ENCODE measurements at regions not wholly inside any gene's neighbourhood (a gene's known extent, or its start where the extent isn't known, plus 50 kb on each side); places are given as distances from the start of the nearest gene placed in this dataset.
A peak's percentile ranks its signal among the peaks of the same experiment; 100 is the strongest.

DNA sequence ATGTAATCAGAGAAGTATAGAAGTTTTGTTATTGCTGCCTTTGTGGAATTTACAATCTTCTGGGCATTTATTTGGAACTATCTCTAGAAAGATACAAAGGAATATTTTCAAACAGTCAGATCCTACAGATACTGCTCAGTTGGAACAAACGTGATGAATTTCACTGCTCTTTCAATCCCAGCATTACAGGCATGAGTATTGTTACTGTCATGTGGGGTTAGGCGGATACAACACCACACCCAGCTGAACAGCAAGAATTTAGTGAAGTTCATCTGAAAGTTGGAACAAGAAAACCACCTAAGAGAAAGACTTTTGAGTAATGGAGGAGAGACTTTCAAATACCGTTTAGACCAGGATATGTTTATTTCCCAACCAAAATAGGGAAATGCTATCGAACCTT lies 123.3 kb upstream of the PLXNC1 start:
- Mint-ChIP-seq H3K4me1 (ENCODE audit: low read depth in 2 of 2) (no peaks in the 10 kb centered on the region), H3K27ac (no peak overlapping the region), H3K4me3 (no peak overlapping the region), H3K27me3 (peaks cover 20 to 58% of the 10 kb centered on the region in 2 donors), H3K9me3 (peaks cover 5 to 10% of the 10 kb centered on the region in 2 donors), H3K36me3 (ENCODE audit: insufficient read depth) (no peaks in the 10 kb centered on the region)
- ATAC-seq (replicated peaks) (no peak), DNase-seq (no peak)

DNA sequence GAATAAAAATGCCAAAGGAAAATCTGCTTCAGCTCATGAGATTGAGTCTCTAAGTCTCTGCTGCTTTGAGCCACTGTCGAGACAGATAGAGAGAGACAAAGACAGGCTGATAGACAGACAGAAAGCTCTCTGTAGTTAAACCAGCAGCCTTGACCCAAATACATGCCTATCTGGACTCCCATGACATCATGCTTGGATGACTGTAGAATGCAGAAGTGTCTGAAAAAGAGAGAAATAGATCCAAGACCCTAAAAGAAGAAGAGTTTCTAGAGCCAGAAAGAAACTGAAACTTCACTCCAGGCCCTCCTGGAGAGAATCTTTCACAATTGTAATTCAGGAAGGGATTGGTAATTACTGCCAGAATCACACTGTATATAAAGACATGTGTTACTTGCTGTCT lies 122.6 kb upstream of the PLXNC1 start:
- peaks cover 0 to 2% of the 10 kb centered on the region in 2 donors for H3K4me1 Mint-ChIP-seq (ENCODE audit: low read depth in 2 of 2)
- H3K27ac Mint-ChIP-seq = no peak overlapping the region
- DNase-seq (no peak), ATAC-seq (replicated peaks) (no peak)
- H3K36me3 Mint-ChIP-seq (ENCODE audit: insufficient read depth) = no peaks in the 10 kb centered on the region
- H3K27me3 Mint-ChIP-seq = peaks cover 27 to 62% of the 10 kb centered on the region in 2 donors
- H3K4me3 Mint-ChIP-seq = no peak overlapping the region
- H3K9me3 Mint-ChIP-seq = peaks cover 5 to 10% of the 10 kb centered on the region in 2 donors

DNA sequence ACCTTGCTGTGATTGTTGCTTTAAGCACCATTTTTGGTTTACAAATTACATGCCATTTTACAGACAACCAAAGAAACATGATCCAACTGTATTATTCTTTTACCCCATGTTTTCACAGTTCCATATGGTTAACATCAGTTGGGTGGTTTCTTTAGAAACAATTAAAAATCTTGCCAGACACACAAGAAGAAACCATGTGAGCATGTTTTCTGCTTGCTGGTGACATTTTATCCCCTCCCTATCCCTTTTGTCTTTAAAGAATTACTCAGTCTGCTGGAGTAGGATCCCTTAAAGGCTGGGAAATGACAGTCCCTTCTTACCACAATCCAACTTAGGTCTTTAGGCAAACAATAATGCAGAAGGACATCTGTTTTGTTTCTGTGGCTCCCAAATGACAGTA lies 121.8 kb upstream of the PLXNC1 start:
- H3K36me3 Mint-ChIP-seq (ENCODE audit: insufficient read depth) = no peaks in the 10 kb centered on the region
- peaks cover 0 to 5% of the 10 kb centered on the region in 2 donors for H3K4me1 Mint-ChIP-seq (ENCODE audit: low read depth in 2 of 2)
- peaks cover 5 to 10% of the 10 kb centered on the region in 2 donors for H3K9me3 Mint-ChIP-seq
- H3K4me3 Mint-ChIP-seq = no peak overlapping the region
- peaks cover 35 to 63% of the 10 kb centered on the region in 2 donors for H3K27me3 Mint-ChIP-seq
- no peak for ATAC-seq (replicated peaks)
- no peak overlapping the region for H3K27ac Mint-ChIP-seq
- no peak for DNase-seq

DNA sequence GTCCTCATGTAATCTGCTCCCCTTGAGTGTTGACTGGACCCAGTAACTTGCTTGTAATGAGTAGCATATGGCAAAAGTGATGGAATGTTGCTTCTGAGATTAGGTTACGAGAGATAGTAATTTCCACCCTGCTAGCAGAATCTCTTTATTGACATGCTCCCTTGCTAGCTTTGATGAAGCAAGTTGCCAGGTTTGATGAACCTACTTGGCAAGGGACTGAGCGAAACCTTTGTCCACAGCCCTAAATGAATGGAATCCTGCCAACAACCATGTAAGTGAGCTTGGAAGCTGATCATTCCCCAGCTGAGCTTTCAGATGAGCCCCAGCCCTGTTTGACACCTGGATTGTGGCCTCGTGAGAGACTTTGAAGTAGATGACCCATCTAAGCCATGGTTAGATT lies 120.8 kb upstream of the PLXNC1 start:
- Mint-ChIP-seq H3K4me1 (ENCODE audit: low read depth in 2 of 2) (peaks cover 0 to 5% of the 10 kb centered on the region in 2 donors), H3K9me3 (peaks cover 5 to 10% of the 10 kb centered on the region in 2 donors), H3K27me3 (peaks cover 44 to 61% of the 10 kb centered on the region in 2 donors), H3K27ac (no peak overlapping the region), H3K36me3 (ENCODE audit: insufficient read depth) (no peaks in the 10 kb centered on the region), H3K4me3 (no peak overlapping the region)
- DNase-seq (no peak), ATAC-seq (replicated peaks) (no peak)

DNA sequence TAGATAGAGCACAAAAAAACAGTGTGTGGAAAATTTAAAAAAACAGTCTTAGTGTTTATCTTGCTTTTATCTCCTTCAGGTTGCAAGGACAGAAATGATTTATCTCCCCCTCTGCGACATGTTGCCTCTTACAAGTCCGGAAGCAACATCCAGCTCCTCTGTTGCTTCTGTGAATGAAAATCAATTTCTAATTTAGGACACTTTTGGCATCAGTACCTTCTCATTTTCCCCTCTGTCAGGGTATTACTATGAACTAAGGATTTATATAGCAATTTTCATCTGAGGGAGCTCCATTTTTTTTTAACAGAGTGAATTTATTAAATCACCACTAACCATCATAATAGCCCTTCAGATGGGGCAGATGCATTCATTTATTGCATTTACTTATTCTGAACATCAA lies 116.6 kb upstream of the PLXNC1 start:
- ATAC-seq (replicated peaks) = no peak
- DNase-seq = no peak
- peaks cover 65 to 83% of the 10 kb centered on the region in 2 donors for H3K27me3 Mint-ChIP-seq
- H3K27ac Mint-ChIP-seq = no peak overlapping the region
- H3K36me3 Mint-ChIP-seq (ENCODE audit: insufficient read depth) = no peaks in the 10 kb centered on the region
- H3K4me1 Mint-ChIP-seq (ENCODE audit: low read depth in 2 of 2) = peaks cover 0 to 5% of the 10 kb centered on the region in 2 donors
- H3K4me3 Mint-ChIP-seq = no peak overlapping the region
- no peaks in the 10 kb centered on the region for H3K9me3 Mint-ChIP-seq

DNA sequence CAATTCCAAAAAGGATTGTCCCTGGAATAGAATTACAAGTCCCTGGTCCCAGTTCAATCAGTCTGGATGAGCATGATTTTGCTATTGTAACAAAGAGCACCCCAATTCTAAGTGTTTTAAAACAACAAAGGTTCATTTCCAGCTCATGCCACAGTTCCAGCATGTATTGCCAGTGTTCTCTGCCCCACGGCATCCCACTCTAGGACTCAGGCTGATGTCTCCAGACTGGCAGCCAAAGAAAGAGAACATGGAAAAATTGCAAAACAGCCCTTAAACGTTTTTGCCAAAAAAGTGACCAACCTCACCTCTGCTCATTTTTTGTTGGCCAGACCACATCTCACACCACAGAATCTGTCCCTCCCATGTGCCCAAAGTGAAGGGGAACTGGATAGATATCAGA lies 116.0 kb upstream of the PLXNC1 start:
- Mint-ChIP-seq H3K27me3 (peaks cover 59 to 89% of the 10 kb centered on the region in 2 donors), H3K4me1 (ENCODE audit: low read depth in 2 of 2) (peaks cover 0 to 5% of the 10 kb centered on the region in 2 donors), H3K27ac (no peak overlapping the region), H3K9me3 (no peaks in the 10 kb centered on the region), H3K4me3 (no peak overlapping the region), H3K36me3 (ENCODE audit: insufficient read depth) (no peaks in the 10 kb centered on the region)
- DNase-seq = no peak
- ATAC-seq (replicated peaks) = no peak

DNA sequence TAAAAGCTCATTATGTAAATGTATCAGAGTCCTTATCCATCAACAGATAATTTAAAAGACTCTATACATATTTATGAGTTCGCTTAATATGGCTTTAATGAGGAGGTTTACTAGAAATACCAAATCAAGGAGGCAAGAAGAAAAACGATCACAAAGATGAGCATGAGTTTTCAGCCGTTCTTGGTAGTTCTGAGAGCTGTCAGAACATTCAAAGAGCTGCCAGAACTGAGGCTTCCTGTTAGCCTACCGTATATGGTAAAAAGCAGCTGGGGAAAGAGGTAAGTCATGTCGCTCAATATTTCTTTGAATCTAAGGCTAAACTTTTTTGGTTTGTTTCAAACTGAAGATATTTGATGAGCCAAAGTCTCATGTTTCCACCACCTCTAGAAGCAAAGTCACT lies 115.3 kb upstream of the PLXNC1 start:
- ATAC-seq (replicated peaks) = no peak
- Mint-ChIP-seq H3K9me3 (no peaks in the 10 kb centered on the region), H3K4me3 (no peak overlapping the region), H3K4me1 (ENCODE audit: low read depth in 2 of 2) (peaks cover 0 to 5% of the 10 kb centered on the region in 2 donors), H3K27me3 (peaks cover 53 to 92% of the 10 kb centered on the region in 2 donors), H3K36me3 (ENCODE audit: insufficient read depth) (no peaks in the 10 kb centered on the region), H3K27ac (no peak overlapping the region)
- no peak for DNase-seq

DNA sequence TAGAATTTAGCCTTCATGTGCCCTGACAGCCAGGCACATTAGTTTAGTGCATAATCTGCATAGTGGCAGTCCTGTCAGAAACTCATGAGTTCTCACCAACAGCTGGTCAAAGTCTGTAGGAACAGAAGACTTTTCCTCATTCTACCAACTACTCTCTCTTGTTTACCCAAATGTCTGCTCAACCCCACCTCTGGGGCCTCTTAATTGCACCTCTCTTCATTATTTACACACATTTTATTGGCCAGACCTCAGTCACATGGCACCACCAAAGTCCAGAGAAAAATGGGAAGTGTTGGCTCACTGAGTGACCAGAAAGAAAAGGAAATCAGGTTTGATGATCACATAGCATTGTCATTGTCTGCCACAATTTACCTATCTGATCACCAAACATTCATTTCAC lies 114.6 kb upstream of the PLXNC1 start:
- DNase-seq (no peak), ATAC-seq (replicated peaks) (no peak)
- H3K9me3 Mint-ChIP-seq = peaks cover 0 to under 1% of the 10 kb centered on the region in 2 donors
- H3K36me3 Mint-ChIP-seq (ENCODE audit: insufficient read depth) = no peaks in the 10 kb centered on the region
- peaks cover 46 to 85% of the 10 kb centered on the region in 2 donors for H3K27me3 Mint-ChIP-seq
- no peak overlapping the region for H3K4me3 Mint-ChIP-seq
- H3K27ac Mint-ChIP-seq = no peak overlapping the region
- H3K4me1 Mint-ChIP-seq (ENCODE audit: low read depth in 2 of 2) = peaks cover 0 to 5% of the 10 kb centered on the region in 2 donors

DNA sequence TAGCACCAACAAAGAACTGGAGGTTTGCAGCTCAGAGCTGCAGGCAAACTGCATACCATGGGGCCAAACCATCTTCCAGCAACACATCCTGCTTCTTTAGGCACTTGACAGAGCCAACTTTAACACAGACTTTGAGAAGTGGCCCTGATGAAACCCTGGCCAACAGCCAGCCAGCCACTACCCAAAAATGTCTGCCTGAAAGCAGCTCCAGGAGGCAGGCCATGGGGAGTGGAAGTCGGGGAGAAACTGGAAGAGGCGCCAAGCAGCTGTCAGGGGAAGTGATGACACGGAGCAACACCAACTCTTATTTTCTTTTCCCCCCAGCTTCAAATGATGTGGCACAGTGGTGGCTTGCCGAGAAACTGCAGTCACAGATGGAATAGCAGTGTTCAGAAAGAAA lies 110.9 kb upstream of the PLXNC1 start:
- H3K36me3 Mint-ChIP-seq (ENCODE audit: insufficient read depth) = no peaks in the 10 kb centered on the region
- peak overlapping the region in 1 of 2 donors; percentile 47 for H3K27ac Mint-ChIP-seq
- no peak overlapping the region for H3K4me3 Mint-ChIP-seq
- peaks cover 0 to 3% of the 10 kb centered on the region in 2 donors for H3K9me3 Mint-ChIP-seq
- peaks cover 19 to 49% of the 10 kb centered on the region in 2 donors for H3K27me3 Mint-ChIP-seq
- ATAC-seq (replicated peaks) = no peak
- no peak for DNase-seq
- H3K4me1 Mint-ChIP-seq (ENCODE audit: low read depth in 2 of 2) = no peaks in the 10 kb centered on the region

GRCh38 chr12:94038605-94039004 lies 109.8 kb upstream of the PLXNC1 start:
- no peaks in the 10 kb centered on the region for H3K4me1 Mint-ChIP-seq (ENCODE audit: low read depth in 2 of 2)
- no peak overlapping the region for H3K27ac Mint-ChIP-seq
- peaks cover 11 to 39% of the 10 kb centered on the region in 2 donors for H3K27me3 Mint-ChIP-seq
- no peak for DNase-seq
- ATAC-seq (replicated peaks) = no peak
- H3K9me3 Mint-ChIP-seq = peaks cover 0 to 3% of the 10 kb centered on the region in 2 donors
- H3K4me3 Mint-ChIP-seq = no peak overlapping the region
- H3K36me3 Mint-ChIP-seq (ENCODE audit: insufficient read depth) = no peaks in the 10 kb centered on the region

DNA sequence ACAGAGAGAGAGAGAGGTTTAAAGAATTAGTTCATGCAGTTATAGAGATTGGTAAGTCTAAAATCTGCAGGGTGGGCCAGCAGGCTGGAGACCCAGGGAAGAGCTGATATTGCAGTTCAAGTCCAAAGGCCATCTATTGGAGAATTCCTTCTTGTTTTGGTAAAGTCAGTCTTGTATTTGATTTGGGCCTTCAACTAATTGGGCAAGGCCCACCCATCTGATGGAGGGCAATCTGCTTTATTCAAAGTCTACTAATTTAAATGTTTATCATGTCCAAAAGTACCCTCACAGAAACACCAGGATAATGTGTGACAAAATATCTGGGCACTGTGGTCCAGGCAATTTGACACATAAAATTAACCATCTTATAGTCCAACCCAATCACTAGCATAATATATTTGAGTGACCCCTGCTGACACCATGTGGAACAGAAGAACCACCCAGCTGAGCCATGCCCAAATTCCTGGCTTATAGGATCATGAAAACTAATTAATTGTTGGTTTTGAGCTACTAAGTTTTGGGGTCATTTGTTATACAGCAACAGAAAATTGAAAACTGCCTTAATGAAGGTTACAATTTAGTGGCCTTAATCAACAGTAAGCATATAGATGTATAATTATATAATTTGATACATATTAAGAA lies 109.1 kb upstream of the PLXNC1 start:
- H3K4me3 Mint-ChIP-seq = no peak overlapping the region
- no peak overlapping the region for H3K27ac Mint-ChIP-seq
- ATAC-seq (replicated peaks) (no peak), DNase-seq (no peak)
- H3K4me1 Mint-ChIP-seq (ENCODE audit: low read depth in 2 of 2) = no peaks in the 10 kb centered on the region
- peaks cover 0 to 3% of the 10 kb centered on the region in 2 donors for H3K9me3 Mint-ChIP-seq
- H3K27me3 Mint-ChIP-seq = peaks cover 6 to 32% of the 10 kb centered on the region in 2 donors
- H3K36me3 Mint-ChIP-seq (ENCODE audit: insufficient read depth) = no peaks in the 10 kb centered on the region

- no peak overlapping the region for H3K27ac Mint-ChIP-seq
- ATAC-seq (replicated peaks) = no peak
Measured at GRCh38 chr12:94039914-94040313, 108.5 kb upstream of the PLXNC1 start.

DNA sequence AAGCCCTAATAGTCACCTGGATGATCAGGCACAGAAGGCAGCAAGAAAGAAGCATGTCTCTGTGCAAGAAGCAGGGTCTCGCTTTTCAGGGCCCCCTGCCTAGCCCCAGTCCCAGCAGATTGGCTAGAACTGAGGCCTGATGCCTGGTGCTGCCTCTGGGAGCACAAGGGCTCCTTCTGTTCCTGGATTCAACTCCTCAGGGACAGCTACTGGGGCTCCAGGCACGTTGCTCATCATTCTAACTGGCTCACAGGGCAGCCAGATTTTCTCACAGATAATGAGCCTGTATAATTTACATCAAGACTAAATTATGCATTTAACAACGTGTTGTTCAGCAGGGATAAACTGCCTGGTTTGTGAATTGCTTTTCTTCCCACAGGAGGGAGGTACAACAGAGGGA lies 106.5 kb upstream of the PLXNC1 start:
- H3K4me1 Mint-ChIP-seq (ENCODE audit: low read depth in 2 of 2) = no peaks in the 10 kb centered on the region
- H3K27ac Mint-ChIP-seq = no peak overlapping the region
- H3K36me3 Mint-ChIP-seq (ENCODE audit: insufficient read depth) = no peaks in the 10 kb centered on the region
- DNase-seq = no peak
- peaks cover 0 to 3% of the 10 kb centered on the region in 2 donors for H3K9me3 Mint-ChIP-seq
- H3K27me3 Mint-ChIP-seq = peaks cover 0 to 8% of the 10 kb centered on the region in 2 donors
- no peak overlapping the region for H3K4me3 Mint-ChIP-seq
- ATAC-seq (replicated peaks) = no peak

More at GRCh38 chr12:94039914-94040313, 108.5 kb upstream of the PLXNC1 start:
- Mint-ChIP-seq H3K27me3 (peaks cover under 1 to 26% of the 10 kb centered on the region in 2 donors), H3K9me3 (peaks cover 0 to 3% of the 10 kb centered on the region in 2 donors), H3K36me3 (ENCODE audit: insufficient read depth) (no peaks in the 10 kb centered on the region), H3K4me3 (no peak overlapping the region), H3K4me1 (ENCODE audit: low read depth in 2 of 2) (no peaks in the 10 kb centered on the region)
- no peak for DNase-seq

- Mint-ChIP-seq H3K36me3 (ENCODE audit: insufficient read depth) (no peaks in the 10 kb centered on the region), H3K4me1 (ENCODE audit: low read depth in 2 of 2) (no peaks in the 10 kb centered on the region), H3K4me3 (no peak overlapping the region), H3K27ac (no peak overlapping the region), H3K27me3 (peaks cover 0 to 3% of the 10 kb centered on the region in 2 donors), H3K9me3 (peaks cover 0 to 3% of the 10 kb centered on the region in 2 donors)
- DNase-seq (no peak), ATAC-seq (replicated peaks) (no peak)
Measured at GRCh38 chr12:94042321-94042720, 106.1 kb upstream of the PLXNC1 start.
